GM12891 (cell line): ENCODE measurements at regions not wholly inside any gene's neighbourhood (a gene's known extent, or its start where the extent isn't known, plus 50 kb on each side); places are given as distances from the start of the nearest gene placed in this dataset.
"Not testable (repeated sequence)": the region's sequence is repeated elsewhere in the genome, so short reads cannot be mapped to it uniquely, and the experiment has no call there.

Experiments used
- DNase-seq: peaks from one replicate; pipeline ENCODE4 v3.0.0; 2011; ENCODE audit warnings: low spot score; ENCODE audit not compliant: insufficient read length
- FAIRE-seq: peaks from 2 replicates; lab custom pipeline; 2011; peaks lifted over from hg19 to GRCh38; lab: Jason Lieb, UNC
- PAX5 ChIP-seq: IDR thresholded peaks from 2 replicates; pipeline ENCODE4 v1.6.1; 2011; ENCODE audit warnings: low read length, moderate library complexity, mild to moderate bottlenecking; ENCODE audit not compliant: insufficient read depth, severe bottlenecking
- POLR2A ChIP-seq: IDR thresholded peaks from 2 replicates; pipeline ENCODE4 v1.6.1; 2011; ENCODE audit warnings: low read depth, low read length, control low read depth
- POLR2AphosphoS5 ChIP-seq: IDR thresholded peaks from 2 replicates; pipeline ENCODE4 v1.6.1; 2011; ENCODE audit warnings: low read depth, low read length, control low read depth
- POU2F2 ChIP-seq: IDR thresholded peaks from 2 replicates; pipeline ENCODE4 v1.6.1; 2011; ENCODE audit warnings: low read depth, mild to moderate bottlenecking, control low read depth, low read length, moderate library complexity
- SPI1 ChIP-seq: IDR thresholded peaks from 2 replicates; pipeline ENCODE4 v1.6.1; 2011; ENCODE audit warnings: low read depth, low read length, control low read depth
- TAF1 ChIP-seq: IDR thresholded peaks from 2 replicates; pipeline ENCODE4 v1.6.1; 2011; ENCODE audit warnings: low read depth, low read length, control low read depth

DNA sequence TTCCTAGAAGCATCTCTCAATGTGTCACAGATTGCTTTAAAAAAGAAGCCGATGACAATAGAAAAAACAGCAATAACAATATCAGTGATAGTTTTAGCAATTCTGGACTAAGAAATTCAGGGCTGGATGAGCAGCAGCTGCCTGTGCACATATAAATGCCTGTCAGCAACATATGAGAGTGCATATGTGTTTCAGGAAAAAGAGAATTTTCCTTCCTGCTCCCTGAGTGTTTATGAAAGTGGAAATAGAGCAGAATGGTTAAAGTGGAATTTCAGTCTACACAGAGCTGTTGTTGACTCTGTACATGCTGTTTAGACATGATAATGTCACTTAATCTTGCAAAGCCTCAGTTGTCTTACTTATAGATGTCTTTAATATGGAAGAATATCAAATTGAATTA, 164.4 kb upstream of the PCDH7 start:
- TF ChIP-seq TAF1: no peak
- TF ChIP-seq SPI1: no peak
- no peak for TF ChIP-seq PAX5
- no peak for TF ChIP-seq POLR2AphosphoS5
- no peak for TF ChIP-seq POU2F2
- no peak for TF ChIP-seq POLR2A
- no peak for DNase-seq
- no peak for FAIRE-seq

- TF ChIP-seq SPI1: no peak
- TF ChIP-seq PAX5: no peak
- no peak for TF ChIP-seq POLR2A
- TF ChIP-seq POU2F2: no peak
- TF ChIP-seq TAF1: no peak
- TF ChIP-seq POLR2AphosphoS5: no peak
- FAIRE-seq: no peak
- no peak for DNase-seq
Measured at GRCh38 chr4:30559481-30559880, 160.7 kb upstream of the PCDH7 start.

- no peak for TF ChIP-seq SPI1
- TF ChIP-seq POLR2AphosphoS5: no peak
- no peak for TF ChIP-seq POU2F2
- no peak for TF ChIP-seq TAF1
- TF ChIP-seq POLR2A: no peak
- no peak for TF ChIP-seq PAX5
- FAIRE-seq (no peak), DNase-seq (no peak)
Measured at GRCh38 chr4:30586850-30587249, 133.3 kb upstream of the PCDH7 start.

- not testable (repeated sequence) for FAIRE-seq, DNase-seq
Measured at GRCh38 chr4:30589669-30590068, 130.5 kb upstream of the PCDH7 start.

- TF ChIP-seq POU2F2 (no peak), POLR2AphosphoS5 (no peak), POLR2A (no peak)
- no peak for DNase-seq
- no peak for FAIRE-seq
Measured at GRCh38 chr4:30600246-30601017, 119.7 kb upstream of the PCDH7 start.

- TF ChIP-seq PAX5 (no peak), POU2F2 (no peak), SPI1 (no peak), POLR2A (no peak), POLR2AphosphoS5 (no peak), TAF1 (no peak)
- no peak for FAIRE-seq
Measured at GRCh38 chr4:30601070-30601865, 118.9 kb upstream of the PCDH7 start.

DNA sequence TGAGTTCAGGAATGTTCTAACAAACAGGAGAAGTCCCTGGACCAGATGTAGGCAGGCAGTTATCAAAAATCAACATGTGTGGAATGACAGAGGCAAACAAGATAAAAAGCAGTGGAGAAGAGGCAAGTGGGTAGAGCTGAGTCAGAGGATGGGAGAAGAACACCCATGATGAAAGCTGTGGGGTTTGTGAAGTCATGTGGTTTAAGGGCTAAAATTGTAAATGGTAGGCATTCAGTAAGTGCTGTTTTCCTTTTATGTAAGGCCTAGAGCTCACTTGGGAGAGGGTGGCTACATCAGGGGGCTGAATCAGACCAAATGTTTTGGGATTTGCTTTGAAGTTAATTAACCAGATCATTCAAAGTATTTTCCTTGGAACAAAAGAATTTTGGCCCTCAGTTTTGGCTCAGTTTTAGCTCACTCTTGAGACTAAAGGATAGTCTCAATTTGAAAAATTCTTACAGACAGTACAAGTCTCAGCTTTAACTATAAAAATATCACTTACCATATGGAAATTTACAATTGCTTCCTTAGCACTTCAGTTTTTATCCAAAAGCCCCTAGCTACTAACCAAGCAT, 114.5 kb upstream of the PCDH7 start:
- DNase-seq (no peak), FAIRE-seq (no peak)
- TF ChIP-seq PAX5 (no peak), TAF1 (no peak), SPI1 (no peak), POLR2AphosphoS5 (no peak)

More at GRCh38 chr4:30601070-30601865, 118.9 kb upstream of the PCDH7 start:
- no peak for DNase-seq

DNA sequence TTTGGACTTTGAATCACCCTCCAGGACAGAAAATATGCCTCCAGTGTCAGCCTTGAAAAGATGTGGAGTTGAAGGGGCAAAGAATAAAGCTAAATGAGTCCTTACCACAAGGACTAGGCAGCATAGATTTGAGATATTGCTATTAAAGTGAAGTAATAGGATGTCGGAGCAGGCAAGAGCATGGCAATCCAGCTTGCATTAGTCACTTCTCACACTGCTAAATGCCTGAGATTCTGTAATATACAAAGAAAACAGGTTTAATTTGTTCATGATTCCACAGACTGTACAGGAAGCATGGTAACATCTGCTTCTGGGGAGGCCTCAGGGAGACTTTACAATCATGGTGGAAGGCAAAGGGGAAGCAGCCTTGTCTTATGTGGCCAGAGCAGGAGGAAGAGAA, 109.8 kb upstream of the PCDH7 start:
- TF ChIP-seq POU2F2: no peak
- no peak for TF ChIP-seq SPI1
- no peak for TF ChIP-seq PAX5
- TF ChIP-seq POLR2AphosphoS5: no peak
- no peak for TF ChIP-seq POLR2A
- no peak for TF ChIP-seq TAF1
- no peak for FAIRE-seq
- DNase-seq: no peak

DNA sequence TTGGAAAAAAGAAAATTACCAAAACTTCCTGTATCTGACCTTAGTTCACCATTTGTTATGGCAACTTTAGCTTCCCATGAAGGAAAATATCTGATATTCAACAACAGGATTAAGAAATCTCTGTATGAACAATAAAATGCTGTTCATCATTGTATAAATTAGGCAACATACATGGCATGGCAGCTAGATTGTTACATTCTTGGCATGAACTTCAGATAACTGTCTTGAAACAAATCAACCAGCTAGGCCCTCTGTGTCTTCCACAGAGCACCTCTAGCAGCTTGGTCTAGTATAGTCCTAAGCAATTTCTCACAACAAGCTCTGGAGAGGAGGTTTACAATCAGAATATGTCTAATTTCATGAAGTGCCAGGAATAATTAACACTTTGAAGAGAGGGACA, 105.4 kb upstream of the PCDH7 start:
- TF ChIP-seq SPI1 (no peak), POU2F2 (no peak), PAX5 (no peak), POLR2AphosphoS5 (no peak), POLR2A (no peak), TAF1 (no peak)
- DNase-seq: no peak
- no peak for FAIRE-seq
